NOMO-1 treated with dmso at 0.1 percent for 144 hours (cell line): ENCODE measurements at regions not wholly inside any gene's neighbourhood (a gene's known extent, or its start where the extent isn't known, plus 50 kb on each side); places are given as distances from the start of the nearest gene placed in this dataset.

Experiments
- DNase-seq: peaks from one replicate; lab custom pipeline; 2025; ENCODE audit not compliant: unreplicated experiment; lab: John Stamatoyannopoulos, UW

- peak; percentile 56 for DNase-seq
Observed at GRCh38 chr9:108297073-108297472, 558.7 kb downstream of the ACTL7B start.

- DNase-seq, result no peak
Observed at GRCh38 chr9:108296056-108296455, 559.7 kb downstream of the ACTL7B start.

GRCh38 chr9:108291586-108291932, 564.2 kb downstream of the ACTL7B start:
- no peak for DNase-seq

- DNase-seq, result no peak
Observed at GRCh38 chr9:108290839-108291585, 564.8 kb downstream of the ACTL7B start.

- DNase-seq, result no peak
Observed at GRCh38 chr9:108286638-108287206, 569.1 kb downstream of the ACTL7B start.

GRCh38 chr9:108283696-108284095, 572.1 kb downstream of the ACTL7B start:
- DNase-seq, result no peak

GRCh38 chr9:108282872-108283271, 572.9 kb downstream of the ACTL7B start:
- no peak for DNase-seq

- DNase-seq, result no peak
Observed at GRCh38 chr9:108281696-108282095, 574.1 kb downstream of the ACTL7B start.

GRCh38 chr9:108278341-108278740, 577.4 kb downstream of the ACTL7B start:
- DNase-seq, result no peak

- DNase-seq, result no peak
Observed at GRCh38 chr9:108277216-108277615, 578.6 kb downstream of the ACTL7B start.

- DNase-seq, result no peak
Observed at GRCh38 chr9:108275906-108276305, 579.9 kb downstream of the ACTL7B start.

GRCh38 chr9:108274971-108275370, 580.8 kb downstream of the ACTL7B start:
- DNase-seq, result no peak

GRCh38 chr9:108273988-108274387, 581.8 kb downstream of the ACTL7B start:
- no peak for DNase-seq

GRCh38 chr9:108272349-108272899, 583.4 kb downstream of the ACTL7B start:
- peak; percentile 59 for DNase-seq

GRCh38 chr9:108271646-108272348, 584.0 kb downstream of the ACTL7B start:
- no peak for DNase-seq

- DNase-seq, result no peak
Observed at GRCh38 chr9:108271236-108271635, 584.5 kb downstream of the ACTL7B start.

GRCh38 chr9:108270561-108270960, 585.2 kb downstream of the ACTL7B start:
- DNase-seq, result no peak

GRCh38 chr9:108270051-108270450, 585.7 kb downstream of the ACTL7B start:
- no peak for DNase-seq

- peak; percentile 49 for DNase-seq
Observed at GRCh38 chr9:108269371-108269770, 586.4 kb downstream of the ACTL7B start.

GRCh38 chr9:108265065-108265464, 590.7 kb downstream of the ACTL7B start:
- no peak for DNase-seq

GRCh38 chr9:108264093-108264492, 591.7 kb downstream of the ACTL7B start:
- no peak for DNase-seq

- no peak for DNase-seq
Observed at GRCh38 chr9:108262836-108263235, 593.0 kb downstream of the ACTL7B start.
